Muscle layer of duodenum (tissue), 2 donors: ENCODE measurements at regions not wholly inside any gene's neighbourhood (a gene's known extent, or its start where the extent isn't known, plus 50 kb on each side); places are given as distances from the start of the nearest gene placed in this dataset.

ENCODE experiments used
- H3K27ac ChIP-seq: one replicate; pipeline ENCODE4 v1.7.0; 2013; ENCODE audit warnings: mild to moderate bottlenecking, low read length
- H3K27me3 ChIP-seq: one replicate; pipeline ENCODE4 v1.7.0; 2013; ENCODE audit warnings: low read depth, mild to moderate bottlenecking, control low read depth, low read length
- H3K36me3 ChIP-seq, 2 donors: one replicate each; pipeline ENCODE4 v1.7.0; 2013; ENCODE audit warnings: low read length in 2 of 2, control low read depth in 1 of 2, mild to moderate bottlenecking in 1 of 2; ENCODE audit not compliant: insufficient read depth in 2 of 2, control insufficient read depth in 1 of 2
- H3K4me1 ChIP-seq, 2 donors: one replicate each; pipeline ENCODE4 v1.7.0; 2013; ENCODE audit warnings: low read length in 2 of 2, mild to moderate bottlenecking in 2 of 2, control low read depth in 1 of 2, moderate library complexity in 1 of 2; ENCODE audit not compliant: insufficient read depth in 2 of 2, control insufficient read depth in 1 of 2
- H3K4me3 ChIP-seq, 2 donors: one replicate each; pipeline ENCODE4 v1.7.0; 2013; ENCODE audit warnings: low read length in 2 of 2, low read depth in 1 of 2, mild to moderate bottlenecking in 1 of 2
- H3K9me3 ChIP-seq, 2 donors: one replicate each; pipeline ENCODE4 v1.7.0; 2013; ENCODE audit warnings: low read length in 2 of 2, control low read depth in 1 of 2, mild to moderate bottlenecking in 1 of 2; ENCODE audit not compliant: control insufficient read depth in 1 of 2
- donor health status: healthy.

- Histone ChIP-seq H3K4me3 (no peak overlapping the region), H3K36me3 (no peaks in the 10 kb centered on the region), H3K27me3 (no peaks in the 10 kb centered on the region), H3K27ac (no peak overlapping the region), H3K4me1 (no peaks in the 10 kb centered on the region), H3K9me3 (no peaks in the 10 kb centered on the region)
Observed at GRCh38 chr6:120735641-120736040, 598.6 kb downstream of the TBC1D32 start.

- H3K36me3 ChIP-seq = no peaks in the 10 kb centered on the region
- H3K9me3 ChIP-seq = peaks cover 4 to 7% of the 10 kb centered on the region in 2 donors
- no peaks in the 10 kb centered on the region for H3K27me3 ChIP-seq
- no peak overlapping the region for H3K4me3 ChIP-seq
- no peaks in the 10 kb centered on the region for H3K4me1 ChIP-seq
- no peak overlapping the region for H3K27ac ChIP-seq
Observed at GRCh38 chr6:120711255-120711654, 623.0 kb downstream of the TBC1D32 start.

GRCh38 chr6:120700001-120700400 lies 634.3 kb downstream of the TBC1D32 start:
- no peak overlapping the region for H3K27ac ChIP-seq
- no peak overlapping the region for H3K4me3 ChIP-seq
- no peaks in the 10 kb centered on the region for H3K36me3 ChIP-seq
- no peaks in the 10 kb centered on the region for H3K9me3 ChIP-seq
- no peaks in the 10 kb centered on the region for H3K4me1 ChIP-seq
- H3K27me3 ChIP-seq = no peaks in the 10 kb centered on the region

- no peaks in the 10 kb centered on the region for H3K9me3 ChIP-seq
- H3K4me1 ChIP-seq = no peaks in the 10 kb centered on the region
- H3K27ac ChIP-seq = no peak overlapping the region
- H3K27me3 ChIP-seq = no peaks in the 10 kb centered on the region
- H3K36me3 ChIP-seq = no peaks in the 10 kb centered on the region
- no peak overlapping the region for H3K4me3 ChIP-seq
Observed at GRCh38 chr6:120686492-120686891, 647.8 kb downstream of the TBC1D32 start.

- Histone ChIP-seq H3K9me3 (peaks cover 0 to 3% of the 10 kb centered on the region in 2 donors), H3K27me3 (no peaks in the 10 kb centered on the region), H3K4me3 (no peak overlapping the region), H3K4me1 (no peaks in the 10 kb centered on the region), H3K36me3 (no peaks in the 10 kb centered on the region), H3K27ac (no peak overlapping the region)
Observed at GRCh38 chr6:120682145-120682544, 652.1 kb downstream of the TBC1D32 start.

- H3K4me3 ChIP-seq = no peak overlapping the region
- peaks cover 0 to 3% of the 10 kb centered on the region in 2 donors for H3K9me3 ChIP-seq
- H3K4me1 ChIP-seq = no peaks in the 10 kb centered on the region
- no peaks in the 10 kb centered on the region for H3K27me3 ChIP-seq
- H3K36me3 ChIP-seq = no peaks in the 10 kb centered on the region
- no peak overlapping the region for H3K27ac ChIP-seq
Observed at GRCh38 chr6:120681204-120681603, 653.1 kb downstream of the TBC1D32 start.

GRCh38 chr6:120675886-120676285 lies 658.4 kb downstream of the TBC1D32 start:
- peaks cover 0 to 2% of the 10 kb centered on the region in 2 donors for H3K9me3 ChIP-seq
- no peaks in the 10 kb centered on the region for H3K4me1 ChIP-seq
- no peak overlapping the region for H3K27ac ChIP-seq
- no peaks in the 10 kb centered on the region for H3K36me3 ChIP-seq
- no peak overlapping the region for H3K4me3 ChIP-seq
- no peaks in the 10 kb centered on the region for H3K27me3 ChIP-seq

GRCh38 chr6:120671519-120671918 lies 662.8 kb downstream of the TBC1D32 start:
- no peak overlapping the region for H3K4me3 ChIP-seq
- H3K4me1 ChIP-seq = no peaks in the 10 kb centered on the region
- no peak overlapping the region for H3K27ac ChIP-seq
- no peaks in the 10 kb centered on the region for H3K36me3 ChIP-seq
- H3K27me3 ChIP-seq = no peaks in the 10 kb centered on the region
- no peaks in the 10 kb centered on the region for H3K9me3 ChIP-seq

GRCh38 chr6:120652506-120652905 lies 681.8 kb downstream of the TBC1D32 start:
- Histone ChIP-seq H3K27ac (no peak overlapping the region), H3K9me3 (no peaks in the 10 kb centered on the region), H3K4me3 (no peak overlapping the region), H3K36me3 (no peaks in the 10 kb centered on the region), H3K27me3 (no peaks in the 10 kb centered on the region), H3K4me1 (no peaks in the 10 kb centered on the region)

GRCh38 chr6:120648713-120649112 lies 685.6 kb downstream of the TBC1D32 start:
- H3K27me3 ChIP-seq = no peaks in the 10 kb centered on the region
- no peak overlapping the region for H3K4me3 ChIP-seq
- no peaks in the 10 kb centered on the region for H3K9me3 ChIP-seq
- no peak overlapping the region for H3K27ac ChIP-seq
- H3K36me3 ChIP-seq = no peaks in the 10 kb centered on the region
- H3K4me1 ChIP-seq = no peaks in the 10 kb centered on the region

- H3K9me3 ChIP-seq = no peaks in the 10 kb centered on the region
- no peaks in the 10 kb centered on the region for H3K36me3 ChIP-seq
- no peak overlapping the region for H3K27ac ChIP-seq
- H3K27me3 ChIP-seq = no peaks in the 10 kb centered on the region
- no peak overlapping the region for H3K4me3 ChIP-seq
- no peaks in the 10 kb centered on the region for H3K4me1 ChIP-seq
Observed at GRCh38 chr6:120646101-120646500, 688.2 kb downstream of the TBC1D32 start.

GRCh38 chr6:120632975-120633374 lies 701.3 kb downstream of the TBC1D32 start:
- Histone ChIP-seq H3K36me3 (no peaks in the 10 kb centered on the region), H3K27ac (no peak overlapping the region), H3K9me3 (no peaks in the 10 kb centered on the region), H3K4me3 (no peak overlapping the region), H3K27me3 (no peaks in the 10 kb centered on the region), H3K4me1 (no peaks in the 10 kb centered on the region)
